ENCODE measurements at regions not wholly inside any gene's neighbourhood (a gene's known extent, or its start where the extent isn't known, plus 50 kb on each side); places are given as distances from the start of the nearest gene placed in this dataset.

DNA sequence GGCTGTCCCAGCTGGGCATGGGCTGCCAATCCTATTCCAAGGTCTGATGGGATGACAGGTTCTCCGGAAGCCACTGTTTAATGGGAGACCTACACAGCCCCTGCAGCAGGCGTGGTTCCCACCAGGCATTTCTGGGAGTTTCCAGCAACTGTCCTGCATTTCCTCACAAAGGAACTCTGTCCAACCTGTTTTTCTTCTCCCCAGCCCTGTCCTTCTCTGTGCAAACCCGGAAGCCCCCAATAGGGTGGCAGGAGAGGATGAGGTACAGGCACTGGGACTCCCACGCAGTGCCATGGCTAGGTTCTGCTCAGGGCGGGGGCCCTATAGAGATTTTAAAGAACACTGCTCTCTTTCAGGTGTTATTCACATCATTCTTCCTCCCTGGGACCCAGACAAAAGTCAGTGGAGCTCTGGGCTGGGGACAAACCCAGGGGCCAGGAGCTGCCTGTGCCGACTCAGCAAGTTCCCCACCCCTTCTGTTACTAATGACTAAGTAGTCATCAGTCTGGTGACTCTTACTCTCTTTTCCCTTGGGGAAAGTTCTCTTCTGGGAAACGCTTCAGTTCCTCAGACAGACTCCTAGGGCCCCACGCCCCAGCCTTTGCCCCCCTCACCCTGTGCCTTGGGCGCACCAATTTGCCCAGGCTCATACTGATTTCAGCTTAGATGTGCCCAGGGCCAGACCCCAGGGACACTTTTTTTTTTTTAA is 97.7 kb downstream of the CD47 start:
- peak; percentile 92 for DNase-seq (ENCODE audit: low spot score)

DNA sequence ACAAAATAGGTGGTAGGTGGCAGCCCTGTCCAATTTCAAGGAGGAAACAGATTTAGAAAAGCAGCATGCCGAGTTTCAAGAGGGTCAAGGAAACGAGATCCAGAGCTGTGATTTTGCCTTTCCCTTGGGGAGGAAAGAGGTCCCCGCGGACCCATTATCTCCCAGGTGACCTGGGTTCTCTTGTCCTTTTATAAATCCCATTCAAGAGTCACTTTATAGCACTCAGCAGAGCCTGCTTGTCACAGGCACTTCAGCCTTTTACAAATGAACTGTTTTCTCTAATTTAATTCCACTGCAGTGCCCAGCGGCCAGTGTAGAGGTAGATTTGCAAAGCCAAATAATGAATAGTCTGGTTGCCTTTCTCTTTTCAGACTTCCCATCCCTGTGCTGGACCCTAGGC is 99.9 kb downstream of the CD47 start:
- DNase-seq (ENCODE audit: low spot score) = no peak

DNA sequence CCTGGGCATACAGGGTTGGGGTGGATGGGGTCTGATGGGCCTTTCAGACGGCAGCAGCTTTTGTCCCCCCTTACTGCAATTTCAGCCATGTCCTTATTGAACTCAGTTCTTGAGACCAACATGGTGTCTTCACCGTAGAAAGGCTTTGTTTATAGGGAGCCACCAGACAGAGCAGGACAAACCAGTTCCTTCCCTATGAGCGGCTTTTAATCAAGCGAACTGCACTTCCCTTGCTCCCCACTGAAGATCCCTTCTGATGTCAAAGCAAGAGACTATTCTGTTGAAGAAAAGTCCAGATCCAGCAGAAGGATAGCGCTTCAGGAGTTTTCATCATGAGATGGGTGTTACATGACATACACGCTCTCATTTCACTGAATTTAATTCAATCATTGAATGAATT is 100.4 kb downstream of the CD47 start:
- DNase-seq (ENCODE audit: low spot score) = no peak

GRCh38 chr3:107989661-107990060 is 101.2 kb downstream of the CD47 start:
- no peak for DNase-seq (ENCODE audit: low spot score)

- peak; percentile 42 for DNase-seq (ENCODE audit: low spot score)
These were observed 102.2 kb downstream of the CD47 start for GRCh38 chr3:107988460-107989175.

DNA sequence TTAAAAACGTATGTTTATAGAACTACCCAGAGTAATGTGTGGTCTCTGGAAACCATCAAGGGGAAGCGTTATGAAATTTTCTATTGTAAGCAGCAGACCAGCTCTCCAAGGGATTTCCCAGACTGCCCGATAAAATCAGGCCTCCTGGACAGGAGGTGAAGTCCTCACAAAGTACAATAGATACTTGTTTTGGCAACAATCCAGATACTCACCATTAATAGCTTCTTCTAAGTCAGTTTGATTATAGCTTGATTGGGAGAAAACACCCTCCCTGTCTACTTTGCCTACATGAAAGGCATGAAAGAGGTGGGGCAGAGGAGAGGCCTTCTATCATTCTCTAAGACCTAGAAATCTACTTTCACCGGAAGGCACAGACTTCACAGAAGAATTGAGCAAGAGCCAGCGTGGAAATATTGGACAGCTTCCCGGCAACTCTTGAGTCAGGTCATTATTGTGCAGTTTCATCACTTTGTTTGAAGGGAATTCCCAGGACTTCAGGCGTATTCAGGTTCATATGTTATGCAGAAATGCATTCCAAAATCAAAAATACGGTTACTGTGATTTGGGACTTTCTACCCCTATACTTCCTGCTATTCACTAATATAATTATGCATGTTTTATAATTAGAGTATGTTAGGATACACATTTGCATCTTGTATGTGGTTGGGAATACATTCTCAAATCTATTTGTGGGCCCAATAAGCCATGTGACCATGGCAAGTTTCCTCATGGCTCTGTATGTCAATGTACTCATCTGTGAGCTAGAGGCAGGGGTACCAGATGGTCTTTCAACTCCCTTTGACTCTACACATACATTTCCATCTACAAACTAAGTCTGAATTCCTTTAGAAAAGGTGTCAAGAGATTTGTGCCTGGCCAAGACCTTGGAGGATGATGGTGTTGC is 103.5 kb downstream of the CD47 start:
- DNase-seq (ENCODE audit: low spot score) = peak; percentile 83

GRCh38 chr3:107986505-107986904 is 104.3 kb downstream of the CD47 start:
- no peak for DNase-seq (ENCODE audit: low spot score)

GRCh38 chr3:107985496-107985895 is 105.3 kb downstream of the CD47 start:
- DNase-seq (ENCODE audit: low spot score) = no peak

- DNase-seq (ENCODE audit: low spot score) = no peak
These were observed 107.6 kb downstream of the CD47 start for GRCh38 chr3:107983247-107983646.

- no peak for DNase-seq (ENCODE audit: low spot score)
These were observed 108.7 kb downstream of the CD47 start for GRCh38 chr3:107982165-107982564.

DNA sequence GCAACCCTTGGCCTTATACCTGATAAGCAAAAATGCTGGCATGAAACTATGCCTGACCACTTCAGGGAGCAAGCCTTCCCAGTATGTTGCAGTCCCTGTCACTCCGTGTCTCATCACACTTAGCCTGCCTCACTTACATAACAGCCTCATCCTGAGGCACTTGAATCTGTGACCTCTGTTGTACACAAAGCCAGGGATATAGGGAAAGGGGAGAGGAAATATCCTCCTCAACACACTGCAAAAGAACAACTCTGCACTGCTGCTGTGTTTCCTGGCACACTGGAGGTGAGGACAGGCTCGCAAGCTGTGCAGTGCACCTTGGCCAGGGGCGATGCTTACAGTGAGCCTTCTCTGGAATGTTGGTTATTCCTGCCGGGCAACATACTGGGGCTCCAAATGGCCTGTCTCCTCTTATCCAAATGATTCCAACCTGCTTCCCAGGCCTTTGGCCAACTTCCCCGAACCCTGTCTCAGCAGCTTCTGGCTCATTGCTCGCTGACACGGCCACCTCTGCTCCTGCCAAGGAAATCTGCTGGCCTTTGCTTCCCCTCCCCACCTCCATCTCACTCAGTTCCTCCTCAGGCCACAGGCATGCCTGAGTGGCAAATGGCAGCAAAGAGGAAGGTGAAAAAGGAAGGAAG is 109.2 kb downstream of the CD47 start:
- no peak for DNase-seq (ENCODE audit: low spot score)

DNA sequence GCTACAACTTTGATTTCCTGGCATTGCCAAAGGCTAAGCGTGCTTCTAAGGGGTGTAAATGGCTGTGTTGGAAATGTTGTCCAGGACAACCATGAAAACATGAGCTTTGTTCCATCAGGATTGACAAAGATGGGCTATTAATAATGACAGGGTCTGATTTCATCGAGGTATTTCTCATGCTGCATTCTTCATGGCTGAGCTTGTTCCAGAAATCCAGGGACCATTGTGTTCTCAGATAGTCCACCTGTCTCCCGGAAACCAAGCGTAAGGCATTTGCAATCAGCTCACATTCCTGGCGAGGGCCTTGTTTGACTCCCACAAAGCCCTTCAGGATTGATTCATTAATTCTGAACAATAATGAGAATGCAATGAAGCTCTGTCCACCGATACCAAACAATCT is 111.3 kb downstream of the CD47 start:
- DNase-seq (ENCODE audit: low spot score) = no peak

DNA sequence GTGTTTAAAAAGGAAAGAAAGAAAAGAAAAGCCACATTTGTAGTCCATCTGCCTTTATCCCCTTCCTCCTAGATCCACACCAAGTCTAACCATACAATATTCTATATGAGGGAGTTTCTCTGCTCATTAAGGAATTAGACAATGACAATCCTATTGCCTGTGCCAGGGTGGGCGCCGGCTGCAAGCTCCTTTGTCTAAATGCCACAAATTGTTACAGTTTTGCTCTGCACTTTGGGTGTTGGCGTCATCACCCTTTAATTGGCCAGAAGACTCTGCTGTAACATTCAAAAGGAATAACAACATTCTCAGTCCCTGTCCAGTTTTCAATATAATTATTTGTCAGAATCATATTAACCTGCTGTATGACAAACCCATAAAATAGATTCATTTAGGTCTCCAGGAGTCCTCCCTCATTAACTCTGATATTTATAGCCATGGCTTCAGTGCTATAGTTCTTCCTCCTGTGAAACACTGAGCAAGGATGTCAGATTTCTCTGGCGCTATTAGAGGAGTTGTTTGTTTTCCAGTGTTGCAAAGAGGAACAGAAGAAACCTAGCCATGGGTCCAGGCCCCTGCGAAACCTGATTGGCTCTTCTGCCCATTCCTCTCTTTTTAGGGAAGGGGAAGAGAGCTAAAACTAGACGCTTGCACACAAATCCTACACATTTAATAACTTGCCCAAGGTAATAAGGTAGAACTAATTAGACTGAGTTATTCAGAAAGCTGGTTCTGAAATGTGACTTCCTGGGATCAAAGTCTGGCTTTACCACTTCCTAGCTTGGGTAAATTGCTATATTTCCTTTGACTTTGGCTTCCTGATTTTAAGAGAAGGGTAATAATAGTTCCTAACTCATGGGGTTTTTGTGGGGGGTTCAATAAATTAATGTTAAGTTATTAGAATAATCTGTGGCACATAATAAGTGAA is 112.4 kb downstream of the CD47 start:
- DNase-seq (ENCODE audit: low spot score) = no peak

- no peak for DNase-seq (ENCODE audit: low spot score)
These were observed 113.4 kb downstream of the CD47 start for GRCh38 chr3:107977221-107978130.

- DNase-seq (ENCODE audit: low spot score) = no peak
These were observed 114.5 kb downstream of the CD47 start for GRCh38 chr3:107976202-107976800.

DNA sequence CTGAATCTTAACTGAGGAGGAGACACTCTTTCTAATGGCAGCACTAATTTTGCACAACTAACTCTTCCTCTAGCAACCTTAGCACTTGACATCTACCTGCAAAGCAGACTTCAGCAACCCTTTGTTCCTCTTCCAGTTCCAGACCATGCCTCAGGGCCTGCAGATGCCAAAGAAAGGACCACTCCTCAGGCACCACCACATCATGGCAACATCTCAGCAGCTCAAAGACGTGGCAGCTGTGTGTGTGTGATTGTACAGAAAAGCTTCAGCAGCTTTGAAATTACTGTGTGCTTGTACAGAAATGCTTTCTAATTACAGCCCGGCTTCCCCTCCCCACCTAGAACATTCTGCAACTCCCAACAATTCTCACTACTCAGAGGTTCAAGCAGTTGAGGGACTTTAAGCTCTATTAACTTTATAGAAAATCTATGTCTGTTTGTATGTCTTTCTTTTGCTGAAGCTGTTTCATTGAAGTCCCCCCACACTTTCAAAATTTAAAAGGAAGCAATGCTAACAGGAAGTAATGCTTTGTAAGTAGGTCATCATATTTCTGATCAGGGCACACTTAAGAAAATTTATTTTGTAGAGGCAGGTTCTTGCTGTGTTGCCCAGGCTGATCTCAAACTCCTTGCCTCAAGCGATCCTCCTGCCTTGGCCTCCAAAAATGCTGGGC is 115.2 kb downstream of the CD47 start:
- no peak for DNase-seq (ENCODE audit: low spot score)

DNA sequence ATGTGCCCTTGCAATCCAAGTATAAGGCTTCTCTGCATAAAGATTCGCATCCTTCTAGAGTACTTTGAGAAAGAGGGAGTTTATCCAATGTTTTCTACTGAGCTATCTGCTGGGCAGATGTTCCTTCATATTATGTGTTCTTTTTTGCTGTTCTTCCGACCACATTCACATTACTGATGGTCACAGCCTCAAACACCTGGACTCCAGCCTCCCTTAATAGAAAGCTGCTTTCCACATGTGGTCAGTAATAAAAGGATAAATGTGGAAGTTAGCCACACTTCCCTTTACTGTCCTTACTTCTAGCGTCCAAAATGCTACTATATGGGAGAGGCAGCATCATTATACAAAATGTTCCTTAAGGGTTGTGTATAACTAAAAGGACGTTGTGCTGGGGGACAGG is 116.9 kb downstream of the CD47 start:
- no peak for DNase-seq (ENCODE audit: low spot score)

DNA sequence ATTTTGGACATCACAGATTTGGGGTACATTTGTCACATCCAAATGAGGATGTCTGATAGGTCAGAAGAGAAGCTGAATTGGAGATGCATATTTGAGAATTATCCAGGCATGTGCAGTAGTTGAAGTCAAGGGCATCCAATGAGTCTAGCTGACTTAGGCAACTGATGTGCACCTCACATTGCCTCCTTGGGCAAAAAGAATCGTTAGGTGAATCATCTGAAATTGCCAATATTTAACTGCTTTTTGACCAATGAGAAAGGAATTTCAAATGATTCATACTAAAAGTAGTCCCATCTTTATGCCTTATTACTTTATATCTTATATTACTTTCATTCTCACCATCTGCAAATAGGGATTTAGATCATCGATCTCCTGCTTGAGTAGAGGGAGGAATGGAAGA is 117.7 kb downstream of the CD47 start:
- DNase-seq (ENCODE audit: low spot score) = no peak

DNA sequence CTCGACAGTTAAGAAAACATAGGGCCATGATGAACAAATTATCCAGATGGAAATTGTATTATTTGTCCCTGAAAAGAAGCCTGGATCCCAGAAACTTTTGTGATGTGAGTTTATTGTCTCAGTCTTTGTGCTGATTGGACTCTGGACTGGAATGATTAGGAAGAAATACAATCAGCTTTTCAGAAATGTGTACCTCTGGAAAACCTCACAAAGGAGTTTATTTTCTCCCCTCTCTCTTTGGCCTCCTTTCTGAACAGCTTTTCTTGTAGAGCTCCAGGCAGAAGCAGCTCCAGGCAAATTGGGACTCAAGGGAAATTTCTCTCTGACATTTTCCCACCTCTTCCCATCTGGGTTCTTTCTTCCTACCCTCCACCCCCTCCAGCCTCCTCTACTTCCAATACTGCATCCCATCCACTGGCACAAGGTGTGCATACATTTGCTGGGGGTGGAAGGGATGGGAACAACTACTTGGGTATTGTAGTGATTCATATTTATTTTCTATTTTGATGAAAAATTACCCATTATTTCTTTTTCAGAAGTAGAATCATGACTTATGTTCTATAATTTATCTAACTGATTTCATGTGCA is 119.7 kb downstream of the CD47 start:
- no peak for DNase-seq (ENCODE audit: low spot score)

All from COLO829 (cell line).